Activated CD4-positive, CD25-positive, alpha-beta regulatory T cell treated with anti-CD3 and anti-CD28 coated beads, Interleukin-2, amount 50 U/mL, for 24 hours (primary cell): ENCODE measurements at regions not wholly inside any gene's neighbourhood (a gene's known extent, or its start where the extent isn't known, plus 50 kb on each side); places are given as distances from the start of the nearest gene placed in this dataset.

ENCODE experiments used
- ATAC-seq, 2 donors: fragments of 150-1000 bp; cut with Tn5 transposase; one replicate each; pipeline ENCODE4 v1.10.0; 2021; ENCODE audit warnings: mild to moderate bottlenecking in 1 of 2, moderate library complexity in 1 of 2

GRCh38 chr17:15177343-15177742 lies 87.8 kb downstream of the PMP22 start:
- no peak for ATAC-seq

- no peak for ATAC-seq
Measured at GRCh38 chr17:15175356-15175755, 89.8 kb downstream of the PMP22 start.

GRCh38 chr17:15171167-15172047 lies 93.7 kb downstream of the PMP22 start:
- ATAC-seq = no peak

GRCh38 chr17:15169676-15170075 lies 95.5 kb downstream of the PMP22 start:
- ATAC-seq = no peak

GRCh38 chr17:15168379-15168778 lies 96.7 kb downstream of the PMP22 start:
- no peak for ATAC-seq

GRCh38 chr17:15161395-15161794 lies 103.7 kb downstream of the PMP22 start:
- no peak for ATAC-seq

- no peak for ATAC-seq
Measured at GRCh38 chr17:15157051-15157450, 108.1 kb downstream of the PMP22 start.

- no peak for ATAC-seq
Measured at GRCh38 chr17:15154618-15155017, 110.5 kb downstream of the PMP22 start.

GRCh38 chr17:15145621-15146020 lies 119.5 kb downstream of the PMP22 start:
- no peak for ATAC-seq

- no peak for ATAC-seq
Measured at GRCh38 chr17:15143524-15143923, 121.6 kb downstream of the PMP22 start.

- no peak for ATAC-seq
Measured at GRCh38 chr17:15134363-15134762, 130.8 kb downstream of the PMP22 start.

- ATAC-seq = no peak
Measured at GRCh38 chr17:15133826-15134225, 131.3 kb downstream of the PMP22 start.

- no peak for ATAC-seq
Measured at GRCh38 chr17:15133143-15133542, 132.0 kb downstream of the PMP22 start.

- ATAC-seq = no peak
Measured at GRCh38 chr17:15130426-15130825, 134.7 kb downstream of the PMP22 start.

- no peak for ATAC-seq
Measured at GRCh38 chr17:15129986-15130385, 135.1 kb downstream of the PMP22 start.

- no peak for ATAC-seq
Measured at GRCh38 chr17:15124746-15125145, 140.4 kb downstream of the PMP22 start.

- no peak for ATAC-seq
Measured at GRCh38 chr17:15124264-15124595, 140.9 kb downstream of the PMP22 start.

GRCh38 chr17:15123593-15124263 lies 141.4 kb downstream of the PMP22 start:
- ATAC-seq = no peak

GRCh38 chr17:15122857-15123256 lies 142.3 kb downstream of the PMP22 start:
- no peak for ATAC-seq

GRCh38 chr17:15121426-15121825 lies 143.7 kb downstream of the PMP22 start:
- ATAC-seq = no peak

GRCh38 chr17:15119968-15120367 lies 145.2 kb downstream of the PMP22 start:
- no peak for ATAC-seq

- ATAC-seq = no peak
Measured at GRCh38 chr17:15117239-15117638, 147.9 kb downstream of the PMP22 start.

- ATAC-seq = no peak
Measured at GRCh38 chr17:15112846-15113617, 152.1 kb downstream of the PMP22 start.

- ATAC-seq = no peak
Measured at GRCh38 chr17:15109608-15110007, 155.5 kb downstream of the PMP22 start.
